Endothelial cell of umbilical vein (primary cell): ENCODE measurements at regions not wholly inside any gene's neighbourhood (a gene's known extent, or its start where the extent isn't known, plus 50 kb on each side); places are given as distances from the start of the nearest gene placed in this dataset.

Experiments used
- BruUV-seq: library from RNA; stranded (reverse); fragments of 400-500 nt; replicated peaks from 2 replicates; lab custom pipeline; 2021; lab: Mats Ljungman, UMichigan
- CTCF ChIA-PET: fragments of 300-600, 350-600 bp; sonication (Branson Sonifier 250); formaldehyde crosslinking; loops from one replicate; lab custom pipeline; 2021; ENCODE audit warnings: antibody characterized with exemption, inconsistent platforms; lab: Charles Lee
- POLR2A ChIA-PET: fragments of 300-600, 350-600 bp; sonication (Branson Sonifier 250); formaldehyde crosslinking; loops from one replicate; lab custom pipeline; 2021; ENCODE audit warnings: antibody characterized with exemption, inconsistent platforms; lab: Charles Lee
- DNase-seq: peaks from one replicate; pipeline ENCODE4 v3.0.0-alpha.2; 2011; ENCODE audit warnings: low read depth, low spot score
- FAIRE-seq: peaks from 2 replicates; lab custom pipeline; 2011; peaks lifted over from hg19 to GRCh38; lab: Jason Lieb, UNC
- H2AFZ ChIP-seq: 2 replicates; pipeline ENCODE4 v1.6.0; 2012; ENCODE audit warnings: low read depth, low read length, control low read depth, inconsistent platforms
- H3K27ac ChIP-seq: 2 replicates; pipeline ENCODE4 v1.5.1; 2011; ENCODE audit warnings: low read depth, mild to moderate bottlenecking, control low read depth, low read length, moderate library complexity; ENCODE audit not compliant: insufficient read depth
- H3K27me3 ChIP-seq, 2 experiments: 2 replicates each; pipeline versions ENCODE4 v1.6.0 to v1.6.1; 2011; ENCODE audit warnings: low read length in 2 of 2, mixed read lengths in 1 of 2; ENCODE audit not compliant: control insufficient read depth in 2 of 2, insufficient read depth in 2 of 2
- H3K36me3 ChIP-seq, 2 experiments: 2 replicates in 1 of 2; 3 replicates in 1 of 2; pipeline ENCODE4 v1.5.1; 2011; ENCODE audit warnings: low read length in 2 of 2, mild to moderate bottlenecking in 1 of 2, moderate library complexity in 1 of 2; ENCODE audit not compliant: control insufficient read depth in 2 of 2, insufficient read depth in 2 of 2; ENCODE audit errors: extremely low read depth in 1 of 2
- H3K4me1 ChIP-seq: 3 replicates; pipeline ENCODE4 v1.5.1; 2011; ENCODE audit warnings: mild to moderate bottlenecking, low read length; ENCODE audit not compliant: control insufficient read depth, insufficient read depth; ENCODE audit errors: extremely low read depth
- H3K4me2 ChIP-seq: 2 replicates; pipeline ENCODE4 v1.6.1; 2011; ENCODE audit warnings: low read length, control low read depth, mixed read lengths; ENCODE audit not compliant: insufficient read depth
- H3K4me3 ChIP-seq, 3 experiments: fragments of 200-600 bp in 1 of 3; sonication (generic), shearing (Covaris generic) in 1 of 3; replicated peaks in 1 of 3; 2 replicates each; pipeline ENCODE4 v1.5.1; 2011 to 2016; ENCODE audit warnings: control low read depth in 3 of 3, low read length in 3 of 3, mild to moderate bottlenecking in 2 of 3, inconsistent platforms in 1 of 3, low read depth in 1 of 3, moderate library complexity in 1 of 3; ENCODE audit not compliant: insufficient read depth in 1 of 3
- H3K79me2 ChIP-seq: 2 replicates; pipeline ENCODE4 v1.6.0; 2012; ENCODE audit warnings: low read length, inconsistent platforms; ENCODE audit not compliant: control insufficient read depth, insufficient read depth
- H3K9ac ChIP-seq: replicated peaks from 2 replicates; pipeline ENCODE3; 2011; ENCODE audit warnings: low read length, control low read depth; ENCODE audit not compliant: insufficient read depth; ENCODE audit errors: extremely low read depth
- H3K9me1 ChIP-seq: replicated peaks from 3 replicates; pipeline ENCODE4 v1.6.0; 2011; ENCODE audit warnings: mild to moderate bottlenecking, low read length; ENCODE audit not compliant: control insufficient read depth, insufficient read depth; ENCODE audit errors: extremely low read depth
- H3K9me3 ChIP-seq: replicated peaks from 2 replicates; pipeline ENCODE4 v1.5.1; 2012; ENCODE audit warnings: low read length, inconsistent platforms; ENCODE audit not compliant: control insufficient read depth, insufficient read depth
- H4K20me1 ChIP-seq: replicated peaks from 2 replicates; pipeline ENCODE3; 2011; ENCODE audit warnings: mild to moderate bottlenecking, low read length; ENCODE audit not compliant: control insufficient read depth, insufficient read depth; ENCODE audit errors: extremely low read depth
- EZH2 ChIP-seq: IDR thresholded peaks from 2 replicates; pipeline ENCODE4 v1.6.1; 2012; ENCODE audit warnings: borderline replicate concordance, low read depth, mild to moderate bottlenecking, moderate library complexity, low read length, inconsistent platforms; ENCODE audit not compliant: severe bottlenecking
- FOS ChIP-seq: IDR thresholded peaks from 2 replicates; pipeline ENCODE4 v1.6.1; 2011; ENCODE audit warnings: mild to moderate bottlenecking, low read length, moderate library complexity, borderline replicate concordance; ENCODE audit not compliant: insufficient read depth
- GATA2 ChIP-seq: IDR thresholded peaks from 2 replicates; pipeline ENCODE4 v1.7.0; 2011; ENCODE audit warnings: low read depth, mild to moderate bottlenecking, moderate library complexity, mixed read lengths, low read length; ENCODE audit not compliant: insufficient read length, insufficient read depth
- JUN ChIP-seq: IDR thresholded peaks from 2 replicates; pipeline ENCODE4 v1.6.1; 2011; ENCODE audit warnings: borderline replicate concordance, low read depth; ENCODE audit not compliant: insufficient read length, insufficient read depth
- MYC ChIP-seq: IDR thresholded peaks from one replicate; pipeline ENCODE4 v1.6.1; 2011; ENCODE audit warnings: mild to moderate bottlenecking, low read depth, low read length
- POLR2A ChIP-seq: IDR thresholded peaks from 2 replicates; pipeline ENCODE4 v1.6.1; 2012; ENCODE audit warnings: low read depth, mild to moderate bottlenecking, control low read depth, low read length
- POLR2AphosphoS5 ChIP-seq: IDR thresholded peaks from 2 replicates; pipeline ENCODE4 v1.6.1; 2012; ENCODE audit warnings: low read depth, mild to moderate bottlenecking, control low read depth, low read length, moderate library complexity; ENCODE audit not compliant: insufficient read depth
- dilution Hi-C: fragments of 300-500 bp; cut with MboI; formaldehyde crosslinking; loops from one replicate; pipeline ENCODE4 v1.15.0; 2019; ENCODE audit warnings: low sequenced_read_pairs; ENCODE audit not compliant: extremely low pct_ligation_motif_present
- intact Hi-C: fragments of 100-400 bp; cut with micrococcal nuclease; formaldehyde crosslinking; loops from one replicate; pipeline ENCODE4 v1.10.0; 2022
- TF ChIP-seq, protein P1 (sequence below), 2 donors: IDR thresholded peaks; 1 replicate in 1 of 2; 2 replicates in 1 of 2; pipeline ENCODE4 v1.5.1; 2011; ENCODE audit warnings: low read length in 2 of 2, mild to moderate bottlenecking in 2 of 2, moderate library complexity in 2 of 2, control low read depth in 1 of 2, inconsistent platforms in 1 of 2, low read depth in 1 of 2; ENCODE audit not compliant: insufficient read depth in 1 of 2; ENCODE audit errors: extremely low read depth in 1 of 2
- TF ChIP-seq, protein P2 (sequence below): IDR thresholded peaks from 2 replicates; pipeline ENCODE4 v1.6.1; 2011; ENCODE audit not compliant: insufficient read depth, insufficient read length

DNA sequence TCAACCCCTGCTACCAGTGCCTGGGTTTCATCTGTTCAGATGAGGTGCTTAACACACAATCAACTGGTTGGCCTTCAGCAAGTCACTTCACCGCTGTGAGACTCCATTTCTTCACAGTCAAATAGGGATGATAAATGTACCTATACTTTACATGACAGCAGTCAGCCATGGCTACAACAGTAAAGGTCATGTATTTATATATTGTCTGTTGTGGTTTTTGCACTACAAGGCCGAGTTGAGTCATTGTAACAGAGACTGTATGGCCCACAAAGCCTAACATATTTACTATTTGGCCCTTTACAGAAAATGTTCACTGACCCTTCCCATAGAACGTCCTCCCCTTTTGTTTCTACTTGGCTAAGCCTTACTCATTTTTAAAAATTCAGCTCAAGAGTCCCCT is 404.6 kb upstream of the F9 start:
- H3K4me3 ChIP-seq, result no peak overlapping the region
- CTCF ChIA-PET, result no interaction called here
- DNase-seq (no peak), FAIRE-seq (no peak)
- TF ChIP-seq FOS (no peak), EZH2 (no peak), JUN (no peak), GATA2 (no peak), POLR2A (no peak), MYC (no peak), POLR2AphosphoS5 (no peak)
- TF ChIP-seq, protein P1, sequence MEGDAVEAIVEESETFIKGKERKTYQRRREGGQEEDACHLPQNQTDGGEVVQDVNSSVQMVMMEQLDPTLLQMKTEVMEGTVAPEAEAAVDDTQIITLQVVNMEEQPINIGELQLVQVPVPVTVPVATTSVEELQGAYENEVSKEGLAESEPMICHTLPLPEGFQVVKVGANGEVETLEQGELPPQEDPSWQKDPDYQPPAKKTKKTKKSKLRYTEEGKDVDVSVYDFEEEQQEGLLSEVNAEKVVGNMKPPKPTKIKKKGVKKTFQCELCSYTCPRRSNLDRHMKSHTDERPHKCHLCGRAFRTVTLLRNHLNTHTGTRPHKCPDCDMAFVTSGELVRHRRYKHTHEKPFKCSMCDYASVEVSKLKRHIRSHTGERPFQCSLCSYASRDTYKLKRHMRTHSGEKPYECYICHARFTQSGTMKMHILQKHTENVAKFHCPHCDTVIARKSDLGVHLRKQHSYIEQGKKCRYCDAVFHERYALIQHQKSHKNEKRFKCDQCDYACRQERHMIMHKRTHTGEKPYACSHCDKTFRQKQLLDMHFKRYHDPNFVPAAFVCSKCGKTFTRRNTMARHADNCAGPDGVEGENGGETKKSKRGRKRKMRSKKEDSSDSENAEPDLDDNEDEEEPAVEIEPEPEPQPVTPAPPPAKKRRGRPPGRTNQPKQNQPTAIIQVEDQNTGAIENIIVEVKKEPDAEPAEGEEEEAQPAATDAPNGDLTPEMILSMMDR (IDR thresholded peaks at IDR 0.05; ENCODE audit: extremely low read depth in 1 of 2, insufficient read depth in 1 of 2, low read depth in 1 of 2, low read length in 2 of 2), result no peak
- TF ChIP-seq, protein P2, sequence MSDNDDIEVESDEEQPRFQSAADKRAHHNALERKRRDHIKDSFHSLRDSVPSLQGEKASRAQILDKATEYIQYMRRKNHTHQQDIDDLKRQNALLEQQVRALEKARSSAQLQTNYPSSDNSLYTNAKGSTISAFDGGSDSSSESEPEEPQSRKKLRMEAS, result no peak
- no peaks in the 10 kb centered on the region for H3K79me2 ChIP-seq
- H3K9me1 ChIP-seq, result no peaks in the 10 kb centered on the region
- intact Hi-C loops (no loop called here), dilution Hi-C loops (no loop called here)
- no peaks in the 10 kb centered on the region for H3K27me3 ChIP-seq
- no peaks in the 10 kb centered on the region for H4K20me1 ChIP-seq
- H3K4me2 ChIP-seq, result no peak overlapping the region
- H3K9me3 ChIP-seq, result no peaks in the 10 kb centered on the region
- H3K27ac ChIP-seq, result no peak overlapping the region
- no peaks in the 10 kb centered on the region for H3K4me1 ChIP-seq
- H3K9ac ChIP-seq, result no peak overlapping the region
- POLR2A ChIA-PET, result no interaction called here
- H2AFZ ChIP-seq, result no peak overlapping the region
- H3K36me3 ChIP-seq, result no peaks in the 10 kb centered on the region
- no TSS peak for BruUV-seq
